Body of pancreas (tissue), 4 donors: ENCODE measurements at regions not wholly inside any gene's neighbourhood (a gene's known extent, or its start where the extent isn't known, plus 50 kb on each side); places are given as distances from the start of the nearest gene placed in this dataset.

Experiments used
- ATAC-seq: fragments of 150-250 bp; one replicate; pipeline ENCODE4 v1.9.1; 2016
- DNase-seq, 4 donors: peaks; one replicate each; pipeline ENCODE4 v3.0.0-alpha.2; 2019
- H3K27ac ChIP-seq, 4 donors: fragments of 200-600 bp; sonication (generic); 1 replicate in 3 of 4; 2 replicates in 1 of 4; pipeline versions ENCODE4 v1.5.1 to v1.6.1; 2016 to 2019; ENCODE audit warnings: mild to moderate bottlenecking in 1 of 4, mixed read lengths in 1 of 4, moderate library complexity in 1 of 4
- H3K27me3 ChIP-seq, 2 donors: fragments of 200-600 bp; sonication (generic); one replicate each; pipeline ENCODE4 v1.6.0; 2016; ENCODE audit warnings: mild to moderate bottlenecking in 1 of 2
- H3K36me3 ChIP-seq, 2 donors: fragments of 200-600 bp; sonication (generic); replicated peaks in 1 of 2; 2 replicates each; pipeline ENCODE4 v1.5.1; 2016; ENCODE audit warnings: low read depth in 2 of 2; ENCODE audit not compliant: insufficient read depth in 1 of 2
- H3K4me1 ChIP-seq: fragments of 200-600 bp; sonication (generic); one replicate; pipeline ENCODE4 v1.6.0; 2016
- H3K4me3 ChIP-seq, 2 donors: fragments of 200-600 bp; sonication (generic); 1 replicate in 1 of 2; 2 replicates in 1 of 2; pipeline ENCODE4 v1.5.1; 2016 to 2019
- H3K9me3 ChIP-seq, 3 donors: fragments of 200-600 bp; sonication (generic); 1 replicate in 2 of 3; 2 replicates in 1 of 3; pipeline ENCODE4 v1.5.1; 2016
- CTCF ChIP-seq, 7 experiments: fragments of 450-650 bp in 4 of 7; fragments of 200-600 bp in 3 of 7; sonication (generic) in 3 of 7; IDR thresholded peaks; one replicate each; pipeline ENCODE4 v1.5.1; 2016 to 2019; ENCODE audit warnings: antibody characterized with exemption in 7 of 7
- POLR2A ChIP-seq, 3 donors: fragments of 450-650 bp; IDR thresholded peaks; one replicate each; pipeline ENCODE4 v1.6.1; 2016; ENCODE audit warnings: antibody characterized with exemption in 3 of 3, mild to moderate bottlenecking in 2 of 3
- WGBS, 2 donors: methylation state at CpG; one replicate each; pipeline ENCODE4 v1.1.5; 2017; 5-methylcytosine and 5-hydroxymethylcytosine counted together
- intact Hi-C: fragments of 100-400 bp; cut with DNase I; formaldehyde crosslinking; loops from one replicate; pipeline ENCODE4 v1.15.1; 2023

GRCh38 chr18:40501026-40501425 is 1454.0 kb upstream of the PIK3C3 start:
- ATAC-seq: no peak
- intact Hi-C loops: no loop called here
- WGBS, 2 donors: 67 to 73% methylated on average over 1 of the region's 1 CpG

DNA sequence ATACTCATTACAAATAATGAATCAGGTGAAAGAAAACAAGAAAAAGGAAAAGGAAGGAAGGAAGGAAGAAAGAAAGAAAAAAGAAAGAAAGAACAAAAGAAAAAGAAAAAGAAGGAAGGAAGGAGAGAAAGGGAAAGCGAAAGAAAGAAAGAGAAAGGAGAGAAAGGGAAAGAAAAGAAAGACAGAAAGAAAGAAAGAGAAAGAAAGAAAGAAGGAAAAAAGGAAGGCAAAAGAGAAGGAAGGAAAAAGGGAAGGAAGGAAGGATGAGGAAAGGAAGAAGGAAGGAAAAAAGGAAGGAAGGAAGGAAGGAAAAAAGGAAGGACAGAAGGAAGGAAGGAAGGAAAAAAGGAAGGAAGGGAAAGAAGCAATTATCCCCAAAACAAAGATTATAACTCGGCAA is 1460.4 kb upstream of the PIK3C3 start:
- Histone ChIP-seq H3K27ac (no peak overlapping the region), H3K36me3 (no peaks in the 10 kb centered on the region), H3K4me1 (no peaks in the 10 kb centered on the region), H3K27me3 (no peaks in the 10 kb centered on the region), H3K4me3 (no peak overlapping the region), H3K9me3 (no peaks in the 10 kb centered on the region)
- TF ChIP-seq CTCF (IDR thresholded peaks at IDR 0.05) (no peak), POLR2A (IDR thresholded peaks at IDR 0.05) (no peak)
- 57 to 74% methylated on average over 2 of the region's 2 CpGs for WGBS, 2 donors
- ATAC-seq (no peak), DNase-seq (no peak)
- intact Hi-C loops: no loop called here

More at GRCh38 chr18:40501026-40501425, 1454.0 kb upstream of the PIK3C3 start:
- no peaks in the 10 kb centered on the region for H3K4me1 ChIP-seq
- no peak overlapping the region for H3K27ac ChIP-seq
- no peaks in the 10 kb centered on the region for H3K36me3 ChIP-seq
- no peaks in the 10 kb centered on the region for H3K27me3 ChIP-seq
- no peak for TF ChIP-seq POLR2A (IDR thresholded peaks at IDR 0.05)
- no peak for TF ChIP-seq CTCF (IDR thresholded peaks at IDR 0.05)
- no peak overlapping the region for H3K4me3 ChIP-seq
- no peak for DNase-seq
- no peaks in the 10 kb centered on the region for H3K9me3 ChIP-seq

DNA sequence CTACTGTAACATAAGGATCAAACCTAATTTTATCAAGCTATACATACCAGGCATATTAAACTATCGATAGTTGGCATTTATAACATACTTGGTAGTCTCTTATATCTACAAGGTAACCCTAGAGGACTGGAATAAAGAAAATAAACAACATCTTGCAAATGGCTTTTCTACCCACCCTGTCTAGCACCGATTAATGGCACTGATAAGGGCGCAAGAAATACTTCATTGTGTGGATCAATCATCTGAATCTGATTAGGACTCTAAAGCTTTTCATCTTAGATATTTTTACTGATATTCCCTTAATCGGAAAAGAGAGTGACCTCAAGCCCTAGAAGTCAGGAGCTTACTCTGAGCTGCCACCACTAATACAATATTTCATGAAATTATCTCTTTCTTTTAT is 1461.7 kb upstream of the PIK3C3 start:
- intact Hi-C loops: no loop called here
- DNase-seq (no peak), ATAC-seq (no peak)
- H3K9me3 ChIP-seq: no peaks in the 10 kb centered on the region
- no peaks in the 10 kb centered on the region for H3K36me3 ChIP-seq
- TF ChIP-seq CTCF (IDR thresholded peaks at IDR 0.05) (no peak), POLR2A (IDR thresholded peaks at IDR 0.05) (no peak)
- WGBS, 2 donors: 9 to 36% methylated on average over 4 of the region's 4 CpGs
- no peak overlapping the region for H3K4me3 ChIP-seq
- no peaks in the 10 kb centered on the region for H3K4me1 ChIP-seq
- no peak overlapping the region for H3K27ac ChIP-seq
- H3K27me3 ChIP-seq: no peaks in the 10 kb centered on the region

DNA sequence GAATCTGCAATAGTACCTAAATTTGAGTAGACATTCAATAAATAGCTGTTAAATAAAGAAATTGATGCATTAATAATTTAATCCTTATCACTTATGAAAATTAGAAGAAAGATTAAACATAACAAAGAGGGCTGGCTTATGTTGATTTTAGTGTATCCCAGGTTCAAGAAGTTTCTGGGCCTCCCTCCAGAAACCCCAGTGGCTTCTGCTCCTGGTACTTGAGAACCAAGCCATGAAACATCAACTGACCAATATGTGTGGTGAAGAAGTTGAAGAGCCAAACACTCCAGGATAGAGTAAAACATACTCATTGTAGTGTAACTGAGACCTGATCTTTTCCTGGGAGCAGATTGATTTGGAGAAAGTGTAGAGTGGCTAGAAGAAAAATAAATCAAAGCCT is 1465.7 kb upstream of the PIK3C3 start:
- Histone ChIP-seq H3K9me3 (no peaks in the 10 kb centered on the region), H3K36me3 (no peaks in the 10 kb centered on the region), H3K27me3 (no peaks in the 10 kb centered on the region), H3K4me3 (no peak overlapping the region), H3K4me1 (no peaks in the 10 kb centered on the region), H3K27ac (no peak overlapping the region)
- no peak for DNase-seq
- no peak for TF ChIP-seq POLR2A (IDR thresholded peaks at IDR 0.05)
- TF ChIP-seq CTCF (IDR thresholded peaks at IDR 0.05): no peak
- no peak for ATAC-seq
- intact Hi-C loops: no loop called here

DNA sequence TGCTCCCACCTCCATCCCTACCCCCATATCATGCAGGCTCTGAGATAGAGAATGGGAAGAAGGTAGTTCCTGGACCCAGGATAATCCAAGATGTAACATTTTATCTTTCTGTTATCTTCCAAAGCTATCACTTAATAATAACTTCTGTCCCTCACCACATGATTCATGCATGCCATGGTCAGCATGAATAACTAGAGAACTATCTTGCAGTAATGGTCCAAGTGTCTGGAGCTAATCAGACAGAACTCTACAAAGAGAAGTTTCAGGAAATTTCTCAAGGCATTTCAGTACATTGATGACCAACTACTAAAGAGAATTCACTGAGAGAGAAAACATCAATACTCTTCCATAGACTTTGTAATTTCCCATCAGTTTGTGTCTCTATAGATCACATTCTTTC is 1469.7 kb upstream of the PIK3C3 start:
- ATAC-seq (no peak), DNase-seq (no peak)
- H3K27me3 ChIP-seq: no peaks in the 10 kb centered on the region
- H3K36me3 ChIP-seq: no peaks in the 10 kb centered on the region
- no peaks in the 10 kb centered on the region for H3K4me1 ChIP-seq
- intact Hi-C loops: no loop called here
- no peak overlapping the region for H3K27ac ChIP-seq
- no peak for TF ChIP-seq POLR2A (IDR thresholded peaks at IDR 0.05)
- no peak for TF ChIP-seq CTCF (IDR thresholded peaks at IDR 0.05)
- H3K9me3 ChIP-seq: no peaks in the 10 kb centered on the region
- no peak overlapping the region for H3K4me3 ChIP-seq
